NCI-H510A (cell line): ENCODE measurements at regions not wholly inside any gene's neighbourhood (a gene's known extent, or its start where the extent isn't known, plus 50 kb on each side); places are given as distances from the start of the nearest gene placed in this dataset.
A peak's percentile ranks its signal among the peaks of the same experiment; 100 is the strongest.
"Not testable (repeated sequence)": the region's sequence is repeated elsewhere in the genome, so short reads cannot be mapped to it uniquely, and the experiment has no call there.

ENCODE experiments used
- DNase-seq: peaks from one replicate; lab custom pipeline; 2025; lab: John Stamatoyannopoulos, UW

DNA sequence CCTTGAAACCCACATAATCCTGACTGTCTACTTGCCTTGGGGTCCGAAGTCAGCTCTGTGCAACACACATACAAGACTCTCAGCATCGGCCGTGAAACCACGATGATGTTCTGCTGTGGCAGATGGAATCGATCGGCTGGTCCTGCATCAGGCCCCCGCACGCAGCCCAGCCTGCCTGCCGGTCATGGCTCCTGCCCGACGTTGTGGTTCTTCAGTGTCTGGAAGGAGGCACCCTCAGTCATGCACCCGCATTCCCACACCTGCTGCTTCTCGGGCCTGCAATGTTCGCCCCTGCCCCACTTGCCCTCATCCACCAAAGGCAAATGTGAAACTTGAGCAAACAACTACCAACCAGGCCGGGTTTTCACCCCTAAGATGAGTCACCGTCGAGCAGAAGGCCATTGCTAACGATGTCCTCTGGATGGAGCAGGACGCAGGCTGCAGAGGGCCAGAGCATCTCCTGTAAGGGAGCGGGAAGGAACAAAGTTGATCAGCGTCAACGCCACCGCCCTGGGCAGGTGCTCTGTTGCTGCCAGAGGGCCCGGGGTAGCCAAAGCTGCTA, 128.9 kb upstream of the PDE10A start:
- no peak for DNase-seq

- no peak for DNase-seq
These were observed 128.3 kb upstream of the PDE10A start for GRCh38 chr6:165791306-165791705.

DNA sequence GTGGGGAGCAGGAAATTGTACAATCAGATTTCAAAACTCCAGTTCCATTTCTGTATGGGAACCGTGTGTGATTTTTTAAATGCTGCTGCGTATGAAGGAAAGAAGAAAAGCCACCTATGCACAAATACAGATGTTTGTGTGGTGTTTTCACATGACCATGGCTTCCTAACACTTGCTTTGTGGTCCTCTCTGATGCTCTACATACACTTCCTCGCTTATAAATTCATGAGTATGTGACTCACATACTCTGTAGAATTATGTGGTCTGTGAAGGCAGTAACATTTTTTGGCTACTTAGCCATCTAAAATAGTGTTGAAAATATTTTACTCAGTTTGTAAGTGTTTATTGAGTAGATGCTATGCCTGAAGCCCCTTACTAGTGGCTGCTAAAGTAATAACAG, 119.8 kb upstream of the PDE10A start:
- no peak for DNase-seq

DNA sequence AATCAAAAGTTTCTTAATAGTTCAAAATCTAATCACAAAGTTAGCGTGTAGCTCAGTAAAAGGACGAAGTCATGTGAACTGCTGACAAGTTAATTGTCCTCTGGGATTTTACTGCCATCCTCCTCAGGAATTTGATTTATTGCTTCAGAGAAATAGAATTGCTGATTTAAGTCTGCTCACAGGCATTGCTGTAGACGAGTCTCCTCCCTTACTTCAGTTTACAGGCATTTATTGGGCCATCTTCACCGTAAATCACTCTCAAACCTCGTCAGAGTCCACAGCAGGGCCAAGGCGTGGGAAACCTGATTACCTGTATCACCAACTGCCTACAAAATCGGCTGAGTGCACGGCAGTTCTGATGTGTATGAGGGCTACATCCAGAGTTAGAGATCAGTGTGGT, 119.1 kb upstream of the PDE10A start:
- DNase-seq: no peak

- no peak for DNase-seq
These were observed 114.6 kb upstream of the PDE10A start for GRCh38 chr6:165777680-165778079.

- DNase-seq: no peak
These were observed 113.7 kb upstream of the PDE10A start for GRCh38 chr6:165776691-165777090.

GRCh38 chr6:165775721-165776120, 112.7 kb upstream of the PDE10A start:
- DNase-seq: no peak

DNA sequence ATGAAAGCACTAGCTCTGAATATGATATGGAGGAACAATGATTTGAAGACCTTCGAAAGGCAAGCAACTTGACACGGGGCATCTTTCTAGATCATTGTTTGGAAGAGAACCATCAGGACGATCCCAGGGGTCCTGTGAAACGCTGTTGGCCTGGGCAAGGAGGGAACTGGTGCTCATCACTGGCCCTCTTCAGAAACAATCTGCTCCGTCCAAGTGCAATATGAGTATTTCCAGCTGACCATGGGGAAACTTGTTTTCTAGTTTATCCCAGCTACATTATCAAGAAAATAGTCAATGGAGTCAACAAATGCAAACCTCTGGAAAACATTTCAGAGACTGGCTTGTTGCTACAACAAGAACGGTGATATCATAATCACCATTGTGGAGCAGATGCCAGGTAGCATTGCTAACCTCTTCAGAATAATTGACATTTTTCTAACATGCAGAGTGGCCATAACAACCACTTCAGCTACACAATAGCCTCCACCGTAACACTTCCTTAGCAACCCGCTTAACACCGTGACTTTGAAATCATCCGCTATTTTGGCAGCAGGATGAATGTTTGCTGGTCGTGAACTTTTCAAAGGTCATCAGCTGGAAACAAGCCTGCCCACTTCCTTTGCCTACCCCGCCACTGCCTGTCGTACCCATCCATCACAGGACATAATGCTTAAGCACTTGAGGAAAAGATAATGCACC, 112.0 kb upstream of the PDE10A start:
- peak; percentile 75 for DNase-seq

GRCh38 chr6:165770397-165771082, 107.5 kb upstream of the PDE10A start:
- no peak for DNase-seq

GRCh38 chr6:165769884-165770283, 106.8 kb upstream of the PDE10A start:
- no peak for DNase-seq

GRCh38 chr6:165769401-165769800, 106.4 kb upstream of the PDE10A start:
- no peak for DNase-seq

DNA sequence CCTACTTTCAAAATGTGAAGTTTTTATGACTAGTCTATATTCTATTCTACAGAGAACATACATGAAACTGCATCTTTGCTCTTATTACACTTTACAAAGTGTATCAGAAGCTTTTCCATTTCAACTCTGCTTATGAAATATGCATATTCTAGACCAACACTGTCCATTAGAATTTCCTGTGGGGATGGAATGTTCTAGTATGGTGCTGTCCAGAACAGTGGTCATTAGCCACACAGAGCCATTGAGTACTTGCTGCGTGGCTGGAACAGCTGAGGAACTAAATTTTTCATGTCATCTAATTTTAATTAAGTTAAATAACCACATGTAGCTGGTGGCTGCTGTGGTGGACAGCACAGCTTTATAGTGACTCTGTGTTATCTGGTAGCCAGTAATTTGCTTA, 105.9 kb upstream of the PDE10A start:
- DNase-seq: no peak

DNA sequence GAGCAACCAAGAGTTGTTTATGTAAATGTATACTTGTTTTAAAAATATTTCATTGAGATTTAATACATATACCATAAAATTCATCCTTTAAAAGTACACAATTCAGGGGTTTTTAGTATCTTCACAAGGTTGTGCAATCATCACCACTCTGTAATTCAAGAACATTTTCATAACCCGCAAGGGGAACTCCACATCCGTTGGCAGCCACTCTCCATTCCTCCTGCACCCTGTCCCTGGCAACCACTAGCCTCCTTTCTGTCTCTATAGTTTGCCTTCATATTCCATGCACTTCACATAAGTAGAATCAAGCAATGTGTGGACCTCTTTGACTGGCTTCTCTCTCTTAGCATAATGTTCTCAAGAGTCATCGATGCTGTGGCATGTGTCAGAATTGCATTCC, 104.2 kb upstream of the PDE10A start:
- DNase-seq: no peak

DNA sequence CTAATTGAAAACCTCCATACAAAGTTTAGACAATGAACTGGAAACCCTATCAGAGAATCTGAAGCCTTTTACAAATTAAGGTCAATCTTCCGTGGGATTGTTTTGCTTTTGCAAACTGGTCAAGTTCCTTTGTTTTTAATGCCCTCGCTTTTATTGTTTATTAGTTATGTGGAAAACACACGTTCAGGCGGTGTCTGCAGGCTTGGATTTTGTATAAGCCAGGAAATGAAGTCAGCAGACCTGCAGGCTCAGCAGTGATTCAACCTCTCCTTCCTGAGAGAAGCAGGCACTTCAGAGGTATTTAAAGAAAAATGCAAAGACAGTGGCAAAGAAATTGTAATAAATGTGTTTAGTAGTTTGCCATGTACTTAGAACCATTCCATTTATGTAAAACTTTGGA, 103.4 kb upstream of the PDE10A start:
- no peak for DNase-seq

DNA sequence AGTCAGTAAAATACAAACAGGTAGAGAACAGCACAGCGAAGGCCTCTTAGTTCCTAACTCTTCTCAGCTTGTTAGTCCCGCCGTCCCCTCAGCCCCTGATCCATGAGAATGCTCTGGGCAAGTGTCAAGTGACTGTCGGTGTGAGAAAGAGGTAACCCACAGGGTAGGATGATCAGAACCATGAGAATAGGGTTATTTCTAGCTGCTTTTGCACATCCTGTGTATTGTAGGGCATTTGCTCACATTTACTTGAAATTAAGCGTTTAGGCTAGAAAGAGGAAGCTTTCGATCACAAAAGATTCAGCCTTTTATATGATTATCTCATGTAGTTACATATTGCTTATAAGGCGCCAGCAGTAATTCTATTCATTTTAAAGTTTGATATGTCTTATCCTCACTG, 103.0 kb upstream of the PDE10A start:
- DNase-seq: no peak

- not testable (repeated sequence) for DNase-seq
These were observed 102.2 kb upstream of the PDE10A start for GRCh38 chr6:165765256-165765655.

- DNase-seq: no peak
These were observed 99.8 kb upstream of the PDE10A start for GRCh38 chr6:165762876-165763275.

DNA sequence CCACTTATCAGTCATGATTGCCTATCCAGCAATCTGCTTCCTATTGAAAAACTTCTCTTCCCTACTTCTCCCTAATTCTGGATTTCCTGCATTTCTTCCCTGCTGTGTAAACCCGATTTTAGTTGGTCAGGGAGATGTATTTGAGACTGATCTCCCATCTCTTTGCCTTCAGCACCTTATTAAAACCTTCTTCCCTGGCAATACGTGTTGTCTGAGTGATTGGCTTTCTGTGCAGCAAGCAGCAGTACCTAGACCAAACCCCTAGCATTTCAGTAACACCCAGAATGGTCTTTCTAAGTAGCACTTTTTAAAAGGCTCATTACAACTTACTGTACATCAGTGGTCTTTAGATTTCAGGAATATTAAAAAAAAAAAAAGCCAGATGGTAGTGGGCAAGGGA, 99.1 kb upstream of the PDE10A start:
- no peak for DNase-seq

DNA sequence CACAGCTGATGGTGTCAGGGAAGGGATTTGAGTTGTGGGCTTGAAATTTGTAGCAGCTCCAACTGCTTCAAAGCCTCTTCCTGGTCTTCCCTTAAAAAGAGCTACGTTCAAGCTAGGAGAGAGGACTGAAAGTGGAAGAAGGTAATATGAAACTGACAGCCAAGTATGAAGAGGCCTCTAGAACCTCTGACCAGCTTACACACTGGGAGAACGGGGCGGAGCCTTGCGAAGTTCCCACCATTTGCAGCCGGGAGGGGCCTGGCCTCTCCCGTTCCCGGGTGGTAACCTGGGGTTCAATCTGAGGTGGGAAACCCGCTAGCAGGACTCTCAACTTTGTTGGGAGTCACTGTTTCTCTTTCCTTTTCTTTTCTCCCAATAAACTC, 97.8 kb upstream of the PDE10A start:
- DNase-seq: no peak

DNA sequence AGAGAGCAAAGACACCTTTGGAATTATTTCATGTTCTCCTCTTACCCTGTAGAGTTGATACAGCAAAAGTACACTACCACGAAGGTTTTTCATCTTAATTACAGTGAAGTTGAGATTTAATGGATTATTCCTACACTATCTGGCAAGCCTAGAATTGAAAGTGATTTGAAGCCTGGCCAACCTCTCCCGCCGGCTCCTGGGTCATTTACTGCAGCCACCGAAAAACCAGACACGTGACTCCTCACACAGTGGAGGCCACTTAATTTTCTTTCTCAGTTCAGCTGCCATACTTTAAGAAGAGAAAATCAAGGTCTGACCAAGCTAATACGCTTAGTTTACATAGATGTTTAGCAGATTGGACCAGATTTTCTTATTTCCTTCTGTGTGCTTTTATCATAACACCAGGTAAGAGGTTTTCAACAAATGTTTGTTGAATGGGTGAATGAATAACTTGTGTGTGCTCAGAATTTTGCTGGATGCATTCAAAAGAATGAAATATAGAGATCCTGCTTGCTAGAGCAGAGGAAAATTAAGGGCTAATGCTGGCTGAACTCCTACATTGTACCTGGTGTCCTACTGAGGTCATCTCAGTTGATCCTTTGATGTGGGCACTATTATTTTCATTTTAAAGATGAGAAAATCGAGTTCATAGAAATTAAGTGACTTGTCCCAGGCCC, 97.2 kb upstream of the PDE10A start:
- no peak for DNase-seq

DNA sequence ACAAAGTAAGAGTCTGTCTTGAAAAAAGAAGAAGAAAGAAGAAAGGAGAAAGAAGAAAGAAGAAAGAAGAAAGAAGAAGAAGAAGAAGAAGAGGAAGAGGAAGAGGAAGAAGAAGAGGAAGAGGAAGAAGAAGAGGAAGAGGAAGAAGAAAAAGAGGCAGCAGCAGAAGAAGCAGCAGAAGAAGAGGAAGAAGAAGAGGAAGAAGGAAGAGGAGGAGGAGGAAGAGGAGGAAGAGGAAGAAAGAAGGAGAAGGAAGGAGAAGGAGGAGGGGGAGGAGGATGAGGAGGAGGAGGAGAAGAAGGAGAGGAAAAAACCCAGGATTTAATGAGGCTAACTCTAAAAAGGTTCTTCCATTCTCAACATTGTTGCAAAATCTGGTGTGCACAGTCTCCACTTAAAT, 95.4 kb upstream of the PDE10A start:
- no peak for DNase-seq

DNA sequence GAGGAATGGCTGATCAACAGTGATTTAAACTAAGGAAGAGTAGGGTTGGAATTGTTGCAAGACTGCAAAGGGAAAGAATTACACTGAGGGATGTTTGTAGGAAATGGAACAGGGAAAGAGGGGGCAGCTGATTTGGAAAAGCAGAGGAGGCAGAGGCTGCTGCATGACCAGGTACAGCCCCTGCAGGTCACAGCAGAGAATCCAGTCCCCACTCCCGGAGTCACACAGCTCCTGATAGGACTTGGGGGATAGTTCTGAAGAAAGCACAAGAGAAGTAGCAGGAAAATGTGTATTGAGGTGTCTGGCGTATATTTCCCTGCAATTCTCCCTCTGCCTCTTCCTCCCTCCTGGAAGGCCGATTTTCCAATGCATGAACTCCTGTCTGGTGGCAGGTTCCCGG, 92.5 kb upstream of the PDE10A start:
- DNase-seq: no peak

DNA sequence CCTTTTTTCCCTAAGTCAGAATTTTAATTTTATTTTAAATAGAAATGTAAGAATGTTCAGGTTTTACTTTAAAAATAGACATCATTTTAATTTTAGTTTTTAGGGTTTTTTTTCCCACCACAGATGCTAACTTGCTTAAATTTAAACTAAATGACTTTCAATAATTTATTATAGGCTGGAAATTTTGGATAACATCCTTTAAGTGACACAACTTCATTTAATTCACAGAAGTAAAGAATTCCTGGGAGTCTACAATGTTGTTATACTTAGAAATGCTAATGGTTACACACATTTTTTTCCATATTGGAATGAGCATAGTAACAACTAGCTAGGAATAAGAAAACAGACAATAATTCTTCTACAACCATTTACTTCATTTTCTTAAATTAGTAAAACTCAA, 90.5 kb upstream of the PDE10A start:
- no peak for DNase-seq
